Activated CD8-positive, alpha-beta T cell treated with anti-CD3 and anti-CD28 coated beads for 36 hours (primary cell): ENCODE measurements at regions not wholly inside any gene's neighbourhood (a gene's known extent, or its start where the extent isn't known, plus 50 kb on each side); places are given as distances from the start of the nearest gene placed in this dataset.
"Not testable (repeated sequence)": the region's sequence is repeated elsewhere in the genome, so short reads cannot be mapped to it uniquely, and the experiment has no call there.

Experiments used
- ATAC-seq: fragments of 200-7000 bp; cut with Tn5 transposase; one replicate; pipeline ENCODE4 v1.10.0; 2021; ENCODE audit warnings: mild to moderate bottlenecking, moderate library complexity
- CTCF ChIA-PET: fragments of 350-600 bp; sonication (Branson Sonifier 250); formaldehyde crosslinking; loops from one replicate; lab custom pipeline; 2021; ENCODE audit warnings: antibody characterized with exemption; lab: Charles Lee
- POLR2A ChIA-PET: fragments of 350-600 bp; sonication (Branson Sonifier 250); formaldehyde crosslinking; loops from one replicate; lab custom pipeline; 2021; ENCODE audit warnings: antibody characterized with exemption; lab: Charles Lee
- DNase-seq: peaks from one replicate; pipeline ENCODE4 v3.0.0-alpha.2; 2020
- H3K27ac Mint-ChIP-seq: one replicate; pipeline ENCODE4 v1.8.0; 2021; ENCODE audit warnings: mild to moderate bottlenecking, mixed read lengths
- H3K27me3 Mint-ChIP-seq: one replicate; pipeline ENCODE4 v1.8.0; 2021; ENCODE audit warnings: mixed read lengths
- H3K36me3 Mint-ChIP-seq: one replicate; pipeline ENCODE4 v1.8.0; 2021; ENCODE audit warnings: low read depth, mixed read lengths
- H3K4me1 Mint-ChIP-seq: one replicate; pipeline ENCODE4 v1.8.0; 2021; ENCODE audit warnings: low read depth, mixed read lengths
- H3K4me3 Mint-ChIP-seq: one replicate; pipeline ENCODE4 v1.8.0; 2021; ENCODE audit warnings: mild to moderate bottlenecking, moderate library complexity, mixed read lengths
- H3K9me3 Mint-ChIP-seq: one replicate; pipeline ENCODE4 v1.8.0; 2021; ENCODE audit warnings: mixed read lengths
- CTCF ChIP-seq: fragments of 200-600 bp; IDR thresholded peaks from one replicate; pipeline ENCODE4 v1.8.0; 2022; ENCODE audit warnings: antibody characterized with exemption, mild to moderate bottlenecking
- intact Hi-C: fragments of 100-400 bp; cut with micrococcal nuclease; formaldehyde crosslinking; loops from one replicate; pipeline ENCODE4 v1.10.0; 2022

- no peak overlapping the region for H3K4me3 Mint-ChIP-seq
- no peaks in the 10 kb centered on the region for H3K4me1 Mint-ChIP-seq
- H3K27me3 Mint-ChIP-seq = no peaks in the 10 kb centered on the region
- no peak for ATAC-seq
- intact Hi-C loops = no loop called here
- ChIA-PET CTCF (no interaction called here), POLR2A (no interaction called here)
- no peak overlapping the region for H3K27ac Mint-ChIP-seq
- no peak for TF ChIP-seq CTCF
- peaks cover 100% of the 10 kb centered on the region for H3K9me3 Mint-ChIP-seq
- DNase-seq = no peak
- H3K36me3 Mint-ChIP-seq = peaks cover 93% of the 10 kb centered on the region
Measured at GRCh38 chr21:7951854-7952519, 2569.4 kb upstream of the TPTE start.

- ChIA-PET POLR2A (no interaction called here), CTCF (no interaction called here)
- Mint-ChIP-seq H3K9me3 (peaks cover 100% of the 10 kb centered on the region), H3K36me3 (peaks cover 92% of the 10 kb centered on the region), H3K27me3 (no peaks in the 10 kb centered on the region), H3K27ac (no peak overlapping the region), H3K4me1 (no peaks in the 10 kb centered on the region), H3K4me3 (no peak overlapping the region)
- DNase-seq (no peak), ATAC-seq (no peak)
- no peak for TF ChIP-seq CTCF
- intact Hi-C loops = no loop called here
Measured at GRCh38 chr21:7952648-7953047, 2568.7 kb upstream of the TPTE start.

- Mint-ChIP-seq H3K36me3 (peaks cover 92% of the 10 kb centered on the region), H3K4me3 (no peak overlapping the region), H3K9me3 (peaks cover 100% of the 10 kb centered on the region), H3K27ac (no peak overlapping the region), H3K4me1 (no peaks in the 10 kb centered on the region), H3K27me3 (no peaks in the 10 kb centered on the region)
- ChIA-PET CTCF (no interaction called here), POLR2A (no interaction called here)
- intact Hi-C loops = no loop called here
- no peak for DNase-seq
- TF ChIP-seq CTCF = no peak
- ATAC-seq = no peak
Measured at GRCh38 chr21:7953058-7953457, 2568.3 kb upstream of the TPTE start.

GRCh38 chr21:7955358-7956073 is 2565.9 kb upstream of the TPTE start:
- H3K27ac Mint-ChIP-seq, H3K27me3 Mint-ChIP-seq, POLR2A ChIA-PET, H3K4me1 Mint-ChIP-seq, intact Hi-C loops, ATAC-seq, CTCF ChIA-PET, DNase-seq, H3K4me3 Mint-ChIP-seq: not testable (repeated sequence)
- Mint-ChIP-seq H3K36me3 (peaks cover 76% of the 10 kb centered on the region), H3K9me3 (peaks cover 90% of the 10 kb centered on the region)

GRCh38 chr21:7956074-7956452 is 2565.3 kb upstream of the TPTE start:
- DNase-seq, H3K27ac Mint-ChIP-seq, ATAC-seq, intact Hi-C loops, H3K4me3 Mint-ChIP-seq, H3K4me1 Mint-ChIP-seq, H3K27me3 Mint-ChIP-seq, POLR2A ChIA-PET, CTCF ChIA-PET: not testable (repeated sequence)
- Mint-ChIP-seq H3K36me3 (peaks cover 70% of the 10 kb centered on the region), H3K9me3 (peaks cover 90% of the 10 kb centered on the region)

GRCh38 chr21:7956998-7957712 is 2564.2 kb upstream of the TPTE start:
- DNase-seq, CTCF ChIA-PET, H3K4me3 Mint-ChIP-seq, H3K4me1 Mint-ChIP-seq, ATAC-seq, POLR2A ChIA-PET, H3K27me3 Mint-ChIP-seq, H3K27ac Mint-ChIP-seq, intact Hi-C loops: not testable (repeated sequence)
- Mint-ChIP-seq H3K36me3 (peaks cover 59% of the 10 kb centered on the region), H3K9me3 (peaks cover 89% of the 10 kb centered on the region)
